Raji (cell line): ENCODE measurements at regions not wholly inside any gene's neighbourhood (a gene's known extent, or its start where the extent isn't known, plus 50 kb on each side); places are given as distances from the start of the nearest gene placed in this dataset.

Experiments
- POLR2A ChIP-seq: IDR thresholded peaks from 2 replicates; pipeline ENCODE4 v1.6.1; 2011; ENCODE audit warnings: low read depth, low read length, control low read depth; ENCODE audit not compliant: insufficient read depth

DNA sequence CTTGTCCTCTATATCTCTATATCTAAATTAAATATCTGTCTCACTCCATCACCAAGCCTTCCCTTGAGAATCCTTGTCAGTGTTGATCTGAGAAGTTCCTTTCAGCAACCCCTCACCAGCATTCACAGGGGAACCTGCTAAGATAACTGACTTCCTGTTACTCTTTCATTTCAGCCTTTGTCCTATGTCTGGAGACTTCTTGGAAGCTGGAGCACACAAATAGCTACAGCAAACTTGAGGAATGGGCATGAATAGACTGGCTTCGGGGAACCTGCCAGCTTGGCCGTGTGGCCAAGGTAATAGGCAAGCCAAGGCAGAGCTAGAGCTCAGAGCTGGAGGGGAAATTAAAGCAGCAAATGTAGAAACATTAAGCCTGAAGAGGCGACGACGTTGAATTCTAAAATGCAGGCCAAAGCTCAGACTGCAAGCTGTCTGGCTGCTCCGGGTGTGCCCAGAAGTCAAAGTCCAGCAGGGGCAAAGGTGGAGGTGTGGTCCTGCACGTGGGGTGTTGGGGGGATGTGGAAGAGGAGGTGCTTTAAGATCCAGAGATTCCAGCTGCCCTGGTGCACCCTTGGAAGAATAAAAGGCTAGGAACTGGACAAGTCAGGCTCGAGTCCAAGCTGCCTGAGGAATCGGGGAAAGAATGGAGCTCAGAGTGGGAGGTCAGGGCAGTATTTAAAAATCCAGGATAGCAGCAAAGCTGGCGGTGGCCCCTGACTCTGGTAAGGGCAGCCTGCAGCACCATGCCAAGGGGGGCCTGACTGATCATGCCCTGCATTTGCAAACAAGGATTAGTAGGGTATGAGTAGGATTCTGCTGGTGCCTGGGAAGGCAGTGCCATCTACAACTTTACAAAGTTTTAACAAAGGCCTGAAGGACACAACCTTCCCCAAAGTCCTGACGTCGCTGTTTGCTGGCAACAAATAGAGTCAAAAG lies 185.0 kb upstream of the SGK1 start:
- no peak for TF ChIP-seq POLR2A

DNA sequence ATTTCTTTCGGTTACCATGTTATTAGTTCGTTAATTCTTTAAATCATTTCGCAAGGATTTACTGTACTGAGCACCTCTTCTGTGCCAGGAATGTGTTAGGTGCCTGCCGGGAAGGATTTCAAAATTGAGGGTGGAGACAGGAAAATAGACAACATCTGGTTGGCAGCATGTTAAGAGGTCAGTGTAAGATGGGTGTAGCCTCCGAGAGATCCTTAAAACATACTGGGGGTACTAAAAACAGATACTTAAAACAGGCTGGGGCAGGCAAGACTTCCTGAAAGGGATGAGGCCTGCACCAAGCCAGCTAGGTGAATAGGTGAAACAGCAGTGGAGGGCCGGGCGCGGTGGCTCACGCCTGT lies 178.0 kb upstream of the SGK1 start:
- no peak for TF ChIP-seq POLR2A

DNA sequence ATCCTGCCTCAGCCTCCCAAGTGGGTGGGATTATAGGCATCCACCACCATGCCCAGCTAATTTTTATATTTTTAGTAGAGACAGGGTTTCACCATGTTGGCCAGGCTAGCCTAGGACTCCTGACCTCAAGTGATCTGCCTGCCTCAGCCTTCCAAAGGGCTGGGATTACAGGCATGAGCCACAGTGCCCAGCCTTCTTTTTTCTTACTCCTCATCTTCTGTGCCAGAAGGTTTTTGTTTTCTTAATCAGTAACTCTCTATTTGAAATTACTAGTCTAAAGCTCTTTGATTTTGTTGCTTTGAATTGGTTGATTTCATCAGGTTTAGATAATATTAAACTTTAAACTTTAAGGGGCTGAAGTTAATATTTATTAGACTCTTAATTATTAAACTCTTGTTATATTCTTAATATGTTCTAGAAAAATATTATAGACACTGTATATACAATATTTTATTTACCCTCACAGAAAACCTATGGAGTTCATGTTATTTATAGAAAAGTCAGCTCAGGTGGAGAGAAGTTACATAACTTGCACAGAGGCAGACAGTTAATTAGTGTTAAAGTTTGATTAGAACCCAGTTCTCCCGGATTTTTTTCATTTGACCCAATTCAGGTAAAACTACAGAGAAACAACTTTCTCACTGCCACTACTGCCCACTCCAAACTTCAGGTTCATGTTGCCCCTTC lies 177.4 kb upstream of the SGK1 start:
- no peak for TF ChIP-seq POLR2A

DNA sequence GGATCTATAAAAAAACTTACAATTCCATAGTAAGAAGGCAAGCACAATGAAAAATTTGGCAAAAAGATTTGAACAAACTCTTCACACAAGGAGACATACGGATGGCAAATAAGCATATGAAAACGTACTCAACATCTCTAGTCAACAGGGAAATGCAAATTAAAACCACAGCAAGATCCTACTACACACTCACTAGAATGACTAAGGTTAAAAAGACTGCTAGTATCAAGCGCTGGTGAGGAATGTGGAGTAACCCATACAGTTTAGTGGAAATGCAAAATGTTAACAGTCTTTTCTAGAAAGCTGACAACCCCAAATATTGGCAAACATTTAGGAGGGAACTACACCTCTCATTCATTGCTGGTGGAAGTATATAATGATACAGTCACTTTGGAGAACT lies 175.9 kb upstream of the SGK1 start:
- TF ChIP-seq POLR2A = no peak

DNA sequence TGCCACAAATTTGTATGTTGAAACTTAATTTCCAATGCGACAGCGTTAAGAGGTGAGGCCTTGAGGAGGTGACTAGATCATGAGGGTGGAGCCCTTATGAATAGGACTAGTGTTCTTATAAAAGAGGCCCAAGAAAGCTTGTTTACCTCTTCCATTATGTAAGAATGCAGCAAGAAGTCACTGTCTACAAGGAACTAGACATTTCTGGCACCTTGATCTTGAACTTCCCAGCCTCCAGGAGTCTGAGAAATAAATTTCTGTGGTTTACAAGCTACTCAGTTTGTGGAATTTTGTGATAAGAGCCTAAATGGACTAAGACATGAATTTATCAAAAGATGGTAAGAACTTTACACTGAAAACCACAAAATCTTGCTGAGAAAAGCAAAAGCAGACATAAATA lies 173.6 kb upstream of the SGK1 start:
- TF ChIP-seq POLR2A = no peak

DNA sequence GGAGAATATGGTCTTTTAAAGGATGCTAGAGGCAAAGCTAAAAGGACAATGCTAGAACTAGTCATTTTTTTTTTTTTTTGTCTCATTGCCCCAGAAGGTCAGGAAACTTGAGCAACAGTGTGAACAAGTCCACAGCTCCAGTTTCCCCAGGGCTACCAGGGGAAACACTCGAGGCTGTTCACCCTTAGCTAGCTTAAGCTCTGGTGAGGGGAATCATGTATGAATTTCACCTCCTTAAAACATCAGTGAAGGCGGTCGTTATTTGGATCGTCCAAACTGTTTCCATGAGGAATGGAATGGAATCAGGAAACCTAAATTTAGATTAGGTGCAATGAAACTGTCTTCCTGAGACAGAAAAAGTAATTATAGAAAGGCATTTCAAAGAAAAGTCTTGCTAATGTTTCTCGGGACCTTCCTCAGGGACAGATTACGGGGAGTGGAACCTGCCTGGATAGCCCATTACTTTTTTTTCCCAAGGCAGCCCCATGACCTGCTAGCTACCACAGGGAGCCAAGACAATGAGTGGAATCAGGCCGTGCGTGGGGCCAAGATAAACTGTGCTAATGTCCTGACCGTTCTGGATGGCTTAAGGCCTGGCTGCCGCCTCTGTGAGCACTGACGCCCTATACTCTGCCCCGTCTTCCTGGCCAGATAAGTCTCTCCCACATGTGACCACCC lies 164.8 kb upstream of the SGK1 start:
- TF ChIP-seq POLR2A = no peak

DNA sequence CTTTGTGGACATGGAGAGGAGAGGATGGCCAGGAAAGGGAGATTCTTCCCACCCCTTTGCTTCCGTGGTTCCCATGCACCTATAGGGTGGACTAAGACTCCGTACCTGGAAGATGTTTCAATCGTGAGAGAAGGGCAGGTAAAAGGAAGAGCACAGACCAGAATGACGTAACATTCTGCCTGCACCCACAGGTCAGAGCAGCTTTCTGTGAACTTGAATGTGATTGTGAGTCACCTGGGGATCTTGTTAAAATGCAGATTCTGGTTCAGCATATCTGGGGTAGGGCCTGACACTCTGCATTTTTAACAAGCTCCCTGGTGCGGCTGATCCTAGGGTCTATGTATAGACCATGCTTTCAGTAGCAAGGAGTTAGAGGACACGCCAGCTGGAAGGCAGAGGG lies 164.1 kb upstream of the SGK1 start:
- no peak for TF ChIP-seq POLR2A

DNA sequence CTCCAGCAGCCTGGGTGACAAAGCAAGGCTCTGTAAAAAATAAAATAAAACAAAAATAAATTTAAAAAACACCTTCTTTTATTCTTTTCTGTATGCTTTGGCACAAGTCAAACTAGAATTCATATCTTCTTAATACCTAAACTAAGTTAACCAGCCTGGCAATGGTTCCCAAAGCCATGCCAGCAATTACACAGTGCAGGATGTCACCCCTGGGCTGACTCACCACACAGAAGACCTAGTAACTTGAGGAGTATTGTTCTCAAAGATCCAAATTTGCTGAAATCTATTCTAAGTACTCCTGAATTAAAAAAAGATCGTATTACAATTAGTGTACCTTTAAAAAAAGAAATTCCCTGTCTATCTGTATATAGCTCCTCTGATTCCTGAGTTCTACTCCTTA lies 162.7 kb upstream of the SGK1 start:
- TF ChIP-seq POLR2A = no peak

DNA sequence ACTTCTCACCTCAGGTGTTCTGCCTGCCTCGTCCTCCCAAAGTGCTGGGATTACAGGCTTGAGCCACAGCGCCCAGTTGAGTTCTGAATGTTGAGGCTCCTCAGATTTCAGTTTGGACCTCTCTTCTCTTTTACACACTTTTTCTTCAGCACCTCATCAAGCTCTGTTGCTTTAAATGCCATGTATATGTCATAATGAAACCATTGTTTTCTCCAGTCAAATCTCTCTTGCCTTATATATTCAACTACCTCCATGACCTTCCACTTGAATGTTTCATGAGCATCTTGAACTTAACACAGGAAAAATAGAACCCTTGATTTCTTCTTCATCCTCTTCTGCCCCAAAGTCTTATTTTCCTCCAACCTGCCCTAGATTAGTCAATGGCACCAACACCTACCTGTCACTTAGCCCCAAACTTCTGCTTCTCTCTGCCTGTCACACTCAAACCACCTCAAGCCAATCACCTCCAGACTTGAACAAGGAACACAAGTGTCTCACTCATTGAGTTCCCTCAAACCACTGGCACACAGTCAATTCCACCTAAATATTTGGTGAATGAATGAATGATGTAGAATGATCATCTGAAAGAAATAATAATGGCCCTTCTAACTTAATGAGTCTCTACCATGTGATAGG lies 161.0 kb upstream of the SGK1 start:
- no peak for TF ChIP-seq POLR2A

DNA sequence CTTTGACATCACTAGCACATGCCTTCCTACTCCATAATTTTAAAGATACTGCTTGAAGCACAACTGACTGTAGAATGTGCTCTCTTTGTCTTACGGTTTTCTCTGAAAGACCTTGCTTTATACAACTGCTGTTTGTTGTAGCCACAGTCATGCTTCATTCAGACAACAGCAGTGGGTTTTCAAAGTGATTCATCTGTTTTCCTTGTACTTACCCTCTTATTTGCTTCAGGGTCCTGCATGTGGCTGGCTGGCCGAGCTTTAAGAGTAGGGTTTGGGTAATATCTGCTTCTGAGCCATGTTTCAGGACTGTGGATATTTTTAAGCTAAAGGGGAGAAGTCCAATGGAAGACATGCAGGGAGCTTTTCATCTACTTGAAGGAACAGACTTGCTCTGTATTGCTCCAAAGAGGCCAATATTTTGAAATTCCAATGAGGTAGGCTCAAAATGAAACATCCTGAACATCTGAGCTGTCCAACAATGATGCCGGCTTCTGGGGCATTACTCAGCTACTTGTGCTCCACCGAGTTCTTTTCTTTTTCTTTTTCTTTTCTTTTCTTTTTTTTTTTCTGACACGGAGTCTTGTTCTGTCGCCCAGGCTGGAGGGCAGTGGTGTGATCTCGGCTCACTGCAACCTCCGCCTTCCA lies 160.2 kb upstream of the SGK1 start:
- no peak for TF ChIP-seq POLR2A

DNA sequence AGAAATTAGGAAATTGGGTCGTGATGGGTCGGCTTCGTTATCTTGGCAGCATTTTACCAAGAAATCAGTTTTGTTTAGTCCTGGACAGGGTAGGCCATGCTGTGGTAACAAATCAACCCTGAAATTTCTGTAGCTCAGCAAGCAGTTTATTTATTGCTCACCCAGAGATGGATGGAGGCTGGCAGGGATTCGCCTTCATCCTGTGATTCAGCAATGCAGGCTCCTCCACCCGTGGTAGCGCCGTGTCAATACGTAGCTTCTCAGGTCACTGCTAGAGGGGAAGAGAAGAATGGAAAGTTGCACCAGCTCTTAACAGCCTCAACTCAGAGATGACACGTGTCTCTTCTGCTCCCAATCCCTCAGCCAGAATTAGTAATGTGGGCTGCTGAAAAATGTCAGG lies 157.0 kb upstream of the SGK1 start:
- no peak for TF ChIP-seq POLR2A

DNA sequence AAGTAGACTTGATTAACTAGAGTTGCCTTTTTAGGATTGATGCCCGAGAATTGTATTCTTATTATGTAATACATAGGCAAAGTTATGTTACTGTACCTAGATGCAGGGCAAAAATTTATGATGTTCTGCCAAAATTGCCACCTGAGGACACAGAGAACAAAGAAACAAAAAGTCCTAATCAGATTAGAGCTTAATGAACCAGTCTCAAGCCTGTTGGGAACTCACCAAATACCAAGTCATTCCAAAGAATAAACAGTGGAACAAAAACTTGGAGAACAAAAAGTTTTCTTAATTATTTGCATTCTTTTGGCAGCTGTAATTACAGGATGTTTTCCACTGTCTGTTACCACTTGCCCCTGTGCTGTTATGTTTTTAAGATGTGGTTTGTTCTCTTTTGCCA lies 154.7 kb upstream of the SGK1 start:
- no peak for TF ChIP-seq POLR2A

DNA sequence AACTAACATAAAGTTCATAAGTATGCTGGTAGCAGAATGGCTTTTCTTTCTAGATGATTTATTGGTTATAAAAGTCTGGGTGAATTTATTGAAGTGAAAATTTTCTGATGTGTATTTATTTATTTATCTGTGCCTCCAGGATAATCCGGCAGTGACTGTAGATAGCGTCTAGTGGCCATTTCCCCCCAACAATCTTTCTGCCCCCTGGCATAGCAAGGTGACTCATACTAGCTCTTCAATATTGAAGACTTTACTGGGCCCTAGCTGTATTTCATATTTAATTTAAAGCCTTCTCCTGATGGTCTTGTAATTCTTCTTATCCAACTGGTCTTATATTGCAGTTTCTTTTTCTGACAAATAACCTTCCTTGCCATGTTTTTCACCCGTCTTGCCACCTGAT lies 154.1 kb upstream of the SGK1 start:
- TF ChIP-seq POLR2A = no peak

DNA sequence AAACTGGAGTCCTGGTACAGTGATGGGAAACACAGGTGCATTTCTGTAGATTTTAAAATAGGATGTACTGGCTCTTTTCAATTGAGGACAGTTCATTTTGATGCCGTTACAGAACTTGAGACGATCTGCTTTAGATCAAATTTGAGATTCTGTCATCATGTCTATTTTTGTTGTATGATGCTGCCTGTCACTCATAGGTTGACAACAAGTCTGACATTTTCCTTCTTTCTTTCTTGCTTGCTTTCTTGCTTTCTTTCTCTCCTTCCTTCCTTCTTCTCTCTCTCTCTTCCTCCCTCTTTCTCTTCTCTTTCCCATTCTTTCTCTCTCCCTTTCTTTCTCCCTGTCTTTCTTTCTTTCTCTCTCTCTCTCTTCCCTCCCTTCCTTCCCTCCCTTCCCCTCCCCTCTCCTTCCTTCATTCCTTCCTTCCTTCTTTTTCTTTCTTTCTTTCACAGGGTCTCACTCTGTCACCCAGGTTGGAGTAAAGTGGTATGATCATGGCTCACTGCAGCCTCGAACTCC lies 152.6 kb upstream of the SGK1 start:
- no peak for TF ChIP-seq POLR2A
